Activated CD8-positive, alpha-beta memory T cell treated with anti-CD3 and anti-CD28 coated beads, Interleukin-2, amount 50 U/mL, for 24 hours (primary cell): ENCODE measurements at regions not wholly inside any gene's neighbourhood (a gene's known extent, or its start where the extent isn't known, plus 50 kb on each side); places are given as distances from the start of the nearest gene placed in this dataset.

Experiments
- DNase-seq: peaks from one replicate; pipeline ENCODE4 v3.0.0-alpha.2; 2020; ENCODE audit errors: extremely low read depth

DNA sequence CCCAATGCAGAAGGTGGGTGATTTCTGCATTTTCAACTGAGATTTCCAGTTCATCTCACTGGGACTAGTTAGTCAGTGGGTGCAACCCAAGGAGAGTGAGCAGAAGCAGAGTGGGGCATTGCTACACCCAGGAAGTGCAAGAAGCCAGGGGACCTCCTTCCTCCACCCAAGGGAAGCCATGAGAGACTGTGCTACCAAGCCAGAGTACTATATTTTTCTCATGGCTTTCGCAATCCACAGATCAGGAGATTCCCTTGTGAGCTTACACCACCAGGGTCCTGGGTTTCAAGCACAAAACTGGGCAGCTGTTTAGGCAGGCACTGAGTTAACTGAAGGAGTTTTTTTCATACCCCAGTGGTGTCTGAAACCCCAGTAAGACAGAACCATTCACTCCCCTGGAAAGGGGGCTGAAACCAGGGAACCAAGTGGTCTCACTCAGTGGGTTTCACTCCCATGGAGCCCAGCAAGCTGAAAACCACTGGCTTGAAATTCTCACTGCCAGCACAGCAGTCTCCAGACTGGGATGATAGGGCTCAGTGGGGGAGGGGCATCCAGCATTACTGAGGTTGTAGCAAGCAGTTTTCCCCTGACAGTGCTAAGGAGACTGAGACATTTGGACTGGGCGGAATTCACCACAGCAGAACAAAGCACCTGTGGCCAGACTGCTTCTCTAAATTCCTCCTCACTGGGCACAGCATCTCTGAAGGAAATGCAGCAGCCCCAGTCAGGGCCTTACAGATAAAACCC lies 903.4 kb downstream of the TECRL start:
- no peak for DNase-seq

DNA sequence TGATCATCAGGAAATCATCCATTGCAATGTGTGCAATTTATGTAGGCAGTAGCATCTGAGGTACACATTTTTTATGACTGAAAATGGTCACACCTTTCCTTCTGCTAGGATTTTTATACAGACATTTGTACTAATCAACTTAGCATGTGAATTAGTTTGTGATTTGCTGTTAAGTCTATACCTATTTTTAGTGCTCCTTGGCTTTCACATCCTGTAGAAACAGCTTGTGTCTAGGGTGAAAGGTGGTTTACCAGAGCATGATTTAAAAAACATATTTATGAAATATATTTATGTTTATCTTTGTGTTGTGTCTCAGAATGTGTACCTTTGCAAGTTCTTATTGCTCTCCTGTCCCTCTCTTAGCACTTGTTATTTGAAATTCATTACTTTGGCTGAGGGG lies 916.0 kb downstream of the TECRL start:
- no peak for DNase-seq

DNA sequence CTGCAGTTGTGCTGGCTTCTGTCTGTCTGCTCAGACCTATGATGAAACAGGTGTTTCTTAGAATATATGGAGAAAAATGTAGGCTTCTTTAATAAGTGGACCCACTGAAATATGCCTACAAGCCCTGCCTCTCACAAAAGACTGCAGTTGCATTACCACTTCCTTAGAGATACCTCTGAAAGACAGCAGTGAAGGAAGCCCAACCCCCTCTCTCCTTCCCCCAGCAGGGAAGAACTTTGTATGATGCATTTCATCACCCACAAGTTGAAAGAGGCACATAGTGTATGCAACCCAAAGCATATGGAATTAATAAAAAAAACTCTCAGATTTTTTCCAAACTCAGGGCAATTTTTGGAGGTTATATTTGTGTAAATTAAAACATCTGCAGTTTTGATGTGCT lies 916.7 kb downstream of the TECRL start:
- no peak for DNase-seq

DNA sequence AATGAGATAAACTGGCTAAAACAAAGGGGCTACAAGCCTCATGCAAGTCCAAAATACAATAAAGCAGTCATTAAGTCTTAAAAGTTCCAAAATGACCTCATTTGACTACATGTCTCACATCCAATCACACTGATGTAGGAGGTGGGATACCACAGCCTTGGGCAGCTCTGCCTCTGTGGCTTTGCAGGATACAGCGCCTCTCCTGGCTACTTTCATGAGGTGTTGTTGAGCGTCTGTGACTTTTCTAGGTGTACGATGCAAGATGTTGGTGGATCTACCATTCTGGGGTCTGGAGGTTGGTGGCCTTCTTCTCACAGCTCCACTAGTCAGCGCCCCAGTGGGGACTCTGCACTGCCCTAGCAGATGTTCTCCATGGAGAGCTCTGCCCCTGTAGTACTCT lies 944.9 kb downstream of the TECRL start:
- no peak for DNase-seq

DNA sequence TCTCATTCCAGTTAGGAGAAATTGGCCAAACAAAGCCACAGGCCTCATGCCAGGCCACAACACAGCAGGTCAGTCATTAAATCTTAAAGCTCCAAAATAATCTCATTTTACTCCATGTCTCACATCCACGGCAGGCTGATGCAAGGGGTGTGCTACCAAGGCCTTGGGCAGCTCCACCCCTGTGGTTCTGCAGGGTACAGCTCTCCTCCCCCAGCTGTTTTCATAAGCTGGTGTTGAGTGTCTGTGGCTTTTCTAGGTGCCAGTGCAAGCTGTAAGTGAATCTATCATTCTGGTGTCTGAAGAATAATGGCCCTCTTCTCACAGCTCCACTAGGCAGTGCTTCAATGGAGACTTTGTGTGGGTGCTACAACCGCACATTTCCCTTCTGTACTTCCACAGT lies 949.2 kb downstream of the TECRL start:
- no peak for DNase-seq

DNA sequence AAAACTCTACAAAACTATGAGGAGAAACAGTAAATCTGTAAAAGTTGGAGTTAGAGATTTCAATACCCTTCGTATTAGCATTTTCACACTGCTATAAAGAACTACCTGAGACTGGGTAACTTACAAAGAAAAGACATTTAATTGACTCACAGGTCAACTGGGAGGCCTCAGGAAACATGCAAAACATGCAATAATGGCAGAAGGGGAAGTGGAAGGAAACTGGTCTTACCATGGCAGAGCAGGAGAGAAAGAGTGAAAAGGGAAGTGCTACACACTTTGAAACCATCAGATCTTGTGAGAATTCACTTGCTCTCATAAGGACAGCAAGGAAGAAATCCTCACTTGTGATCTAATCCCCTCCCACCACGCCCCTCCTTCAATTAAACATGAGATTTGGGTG lies 949.9 kb downstream of the TECRL start:
- DNase-seq: no peak

DNA sequence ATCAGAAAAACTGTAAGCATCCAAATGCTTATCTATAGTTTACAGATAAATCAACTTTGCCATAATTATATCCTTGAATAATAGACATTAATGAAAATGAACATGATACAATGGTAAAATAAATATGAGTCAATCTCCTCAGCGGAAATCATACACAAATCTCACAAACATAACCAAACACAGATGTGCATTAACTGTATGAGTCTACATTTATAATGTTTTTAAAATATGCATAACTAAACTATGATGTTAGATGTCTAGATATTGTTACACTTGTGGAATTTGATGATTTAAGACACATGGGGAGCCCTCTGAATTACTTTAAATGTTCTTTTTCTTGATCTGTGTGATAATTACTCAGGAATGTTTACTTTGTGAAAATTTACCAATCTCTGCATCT lies 951.2 kb downstream of the TECRL start:
- no peak for DNase-seq

DNA sequence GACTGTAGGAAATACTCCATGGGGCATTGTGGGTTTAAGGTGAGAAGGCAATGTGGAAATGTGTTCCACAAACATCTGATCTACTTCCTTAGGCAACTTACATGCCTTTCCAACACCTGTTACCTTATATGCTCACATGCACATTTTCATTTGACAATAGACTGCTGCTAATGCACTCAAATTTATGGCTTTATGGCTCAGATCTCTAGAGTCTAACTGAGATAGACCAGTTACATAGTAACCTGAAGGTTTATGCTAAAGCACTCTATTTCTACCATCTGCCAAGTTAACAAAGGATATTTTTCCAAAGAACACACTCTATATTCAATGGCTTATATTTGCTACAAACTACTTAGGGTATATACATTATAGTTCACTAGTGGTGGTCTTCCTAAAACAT lies 969.0 kb downstream of the TECRL start:
- no peak for DNase-seq

DNA sequence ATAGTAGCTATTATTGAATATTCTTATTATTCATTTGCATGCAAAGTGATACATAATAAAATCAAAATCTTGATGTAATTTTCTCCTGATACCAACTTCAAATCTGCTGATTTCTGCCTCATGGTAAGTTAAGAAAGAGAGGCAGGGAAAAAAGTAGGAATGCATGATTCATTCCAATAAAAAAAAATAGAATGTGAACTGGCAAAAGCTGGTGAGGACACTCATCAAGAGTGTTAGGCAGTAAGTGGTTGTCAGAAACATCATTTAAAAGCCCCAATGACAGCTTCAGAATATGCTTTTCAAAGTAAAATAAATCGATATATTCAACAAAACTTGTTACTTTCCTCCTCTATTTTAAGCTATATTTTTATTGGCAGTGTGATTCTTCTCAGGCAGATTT lies 979.1 kb downstream of the TECRL start:
- no peak for DNase-seq

DNA sequence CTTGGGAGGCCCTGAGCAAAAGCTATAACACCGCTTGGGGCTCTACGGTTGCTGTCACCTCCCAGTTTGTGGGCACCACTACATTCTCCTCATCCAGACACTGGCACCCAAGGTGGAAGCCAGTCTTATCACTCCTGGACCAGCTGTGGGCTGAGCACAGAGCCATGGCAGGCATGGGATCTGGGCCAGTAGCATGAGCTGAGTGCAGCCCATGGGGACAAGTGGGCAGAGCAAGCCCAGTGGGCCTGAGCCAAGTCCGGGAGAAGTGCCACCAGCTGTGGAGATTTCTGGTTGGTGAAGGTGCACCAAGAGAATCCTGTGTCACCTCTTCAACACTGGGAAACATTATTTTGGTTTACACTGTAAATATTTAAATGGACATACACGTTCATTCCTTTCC lies 1013.0 kb downstream of the TECRL start:
- DNase-seq: no peak

DNA sequence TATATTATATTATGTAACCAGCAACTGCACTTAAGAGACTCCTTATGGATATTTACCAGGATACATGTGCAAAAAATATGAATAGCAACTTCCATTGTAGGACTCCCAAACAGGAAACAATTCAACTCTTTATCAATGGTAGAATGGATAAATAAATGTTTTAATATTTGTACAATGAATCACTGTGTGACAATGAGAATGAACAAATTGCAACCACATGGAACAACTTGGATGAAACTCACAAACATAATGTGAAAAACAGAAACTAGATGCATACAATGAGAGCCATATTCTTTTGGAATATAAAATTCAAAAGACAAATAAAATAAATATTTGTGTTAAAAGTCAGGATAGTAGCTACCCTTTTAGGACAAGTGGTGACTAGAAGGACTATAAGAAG lies 1015.7 kb downstream of the TECRL start:
- no peak for DNase-seq

DNA sequence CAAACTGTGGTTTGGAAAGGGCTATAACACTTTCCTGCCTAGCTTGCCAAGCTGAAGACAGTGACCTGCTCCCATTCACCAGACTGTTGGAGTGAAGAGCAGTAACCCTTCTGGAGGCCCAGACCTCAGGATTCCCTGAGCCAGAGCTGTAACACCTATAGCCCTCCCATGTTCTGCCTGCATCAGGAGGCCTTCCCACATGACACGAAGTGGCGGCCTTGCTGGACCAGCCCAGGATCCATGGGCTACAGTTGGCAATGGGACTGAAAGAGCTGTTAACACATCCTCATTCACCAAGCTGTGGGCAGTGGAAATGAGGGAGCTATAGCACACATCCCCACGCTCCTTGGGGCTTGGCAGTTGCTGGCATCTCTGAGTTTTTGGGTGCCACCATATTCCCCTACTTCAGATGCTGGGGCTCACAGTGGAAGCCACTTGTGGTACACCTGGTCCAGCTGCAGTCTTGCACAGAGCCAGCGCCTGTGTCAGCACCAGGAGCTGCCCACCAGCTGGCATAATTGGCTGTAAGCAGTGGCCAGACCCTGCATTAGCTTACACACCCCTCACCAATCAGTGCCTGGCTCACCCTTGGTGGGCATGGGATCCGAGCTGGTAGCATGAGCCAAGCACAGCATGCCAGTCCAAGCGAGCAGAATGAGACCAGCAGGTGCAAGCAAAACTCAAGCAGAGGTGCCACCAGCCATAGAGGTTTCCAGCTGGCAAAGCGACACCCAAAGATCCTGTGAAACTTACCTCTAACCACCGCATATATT lies 1029.3 kb downstream of the TECRL start:
- DNase-seq: no peak

DNA sequence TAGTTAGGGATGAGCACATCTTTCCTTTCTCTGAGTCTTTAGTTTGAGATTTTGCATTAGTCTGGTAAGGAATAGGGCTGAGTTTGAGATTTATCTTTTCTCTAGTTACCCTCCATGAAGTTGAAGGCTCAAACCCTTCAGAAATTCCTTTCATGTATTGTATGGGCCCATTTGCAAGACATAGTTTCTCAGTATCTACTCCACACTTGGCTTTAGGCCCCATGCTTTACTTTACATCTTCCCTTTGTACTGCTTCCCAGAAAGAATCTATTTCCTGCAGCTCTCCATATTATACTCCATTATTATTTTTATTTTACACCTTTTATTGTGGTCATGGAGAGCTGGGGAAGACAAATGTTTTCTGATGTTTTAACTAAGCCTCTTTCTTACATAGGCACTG lies 1038.2 kb downstream of the TECRL start:
- DNase-seq: no peak

DNA sequence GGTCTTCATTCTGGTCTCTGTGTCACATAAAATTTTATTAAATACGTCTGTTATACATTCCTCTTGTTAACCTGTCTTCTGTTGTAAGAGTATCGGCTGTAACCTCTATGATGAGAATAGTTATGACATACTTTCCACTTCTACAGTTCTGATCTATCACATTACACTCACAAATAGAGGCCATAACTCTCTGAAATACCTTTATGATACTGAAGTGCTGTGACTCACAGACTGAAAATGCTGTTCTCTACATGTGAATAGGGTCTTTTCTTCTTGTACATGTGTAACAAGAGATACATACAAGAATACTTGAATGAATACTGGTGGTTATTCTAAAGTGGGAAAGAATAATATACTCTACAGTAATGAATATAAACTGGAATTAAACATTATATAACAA lies 1047.6 kb downstream of the TECRL start:
- no peak for DNase-seq

DNA sequence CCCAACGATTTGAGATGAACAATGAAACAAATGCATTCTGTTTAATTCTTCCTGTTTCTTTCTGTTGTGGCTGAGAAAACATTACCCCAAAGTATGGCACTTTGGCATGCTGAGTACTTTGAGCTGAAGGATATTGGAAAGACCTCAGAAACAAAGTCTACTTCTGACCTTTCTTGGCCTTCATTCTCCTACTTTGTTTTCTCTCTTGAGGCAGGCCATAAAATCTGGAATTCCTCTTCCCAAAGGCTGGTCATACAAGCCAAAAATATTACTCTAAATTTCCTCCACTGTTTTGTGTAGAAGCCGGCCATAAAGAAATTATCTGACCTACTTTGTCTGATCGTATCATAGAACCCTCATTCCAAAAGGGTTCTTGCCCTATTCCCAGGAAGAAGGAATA lies 1048.2 kb downstream of the TECRL start:
- DNase-seq: no peak

DNA sequence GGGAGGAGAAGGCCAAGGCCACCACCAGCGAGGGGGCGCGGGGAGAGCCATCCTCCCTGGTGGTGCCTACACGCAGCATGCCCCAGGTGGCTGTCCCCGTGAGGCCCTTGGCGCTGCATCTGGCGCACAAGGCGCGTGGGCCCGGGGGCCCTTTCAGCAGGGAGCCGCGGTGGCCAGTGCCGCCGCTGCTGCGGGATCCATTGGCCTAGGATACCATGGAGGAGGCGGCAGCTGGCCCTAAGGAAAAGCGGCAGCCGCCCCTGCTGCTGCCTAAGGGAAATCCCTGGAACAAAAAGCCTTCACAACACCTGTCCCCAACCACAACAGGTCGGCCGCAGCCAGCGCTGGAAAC lies 1059.6 kb downstream of the TECRL start:
- DNase-seq: no peak

DNA sequence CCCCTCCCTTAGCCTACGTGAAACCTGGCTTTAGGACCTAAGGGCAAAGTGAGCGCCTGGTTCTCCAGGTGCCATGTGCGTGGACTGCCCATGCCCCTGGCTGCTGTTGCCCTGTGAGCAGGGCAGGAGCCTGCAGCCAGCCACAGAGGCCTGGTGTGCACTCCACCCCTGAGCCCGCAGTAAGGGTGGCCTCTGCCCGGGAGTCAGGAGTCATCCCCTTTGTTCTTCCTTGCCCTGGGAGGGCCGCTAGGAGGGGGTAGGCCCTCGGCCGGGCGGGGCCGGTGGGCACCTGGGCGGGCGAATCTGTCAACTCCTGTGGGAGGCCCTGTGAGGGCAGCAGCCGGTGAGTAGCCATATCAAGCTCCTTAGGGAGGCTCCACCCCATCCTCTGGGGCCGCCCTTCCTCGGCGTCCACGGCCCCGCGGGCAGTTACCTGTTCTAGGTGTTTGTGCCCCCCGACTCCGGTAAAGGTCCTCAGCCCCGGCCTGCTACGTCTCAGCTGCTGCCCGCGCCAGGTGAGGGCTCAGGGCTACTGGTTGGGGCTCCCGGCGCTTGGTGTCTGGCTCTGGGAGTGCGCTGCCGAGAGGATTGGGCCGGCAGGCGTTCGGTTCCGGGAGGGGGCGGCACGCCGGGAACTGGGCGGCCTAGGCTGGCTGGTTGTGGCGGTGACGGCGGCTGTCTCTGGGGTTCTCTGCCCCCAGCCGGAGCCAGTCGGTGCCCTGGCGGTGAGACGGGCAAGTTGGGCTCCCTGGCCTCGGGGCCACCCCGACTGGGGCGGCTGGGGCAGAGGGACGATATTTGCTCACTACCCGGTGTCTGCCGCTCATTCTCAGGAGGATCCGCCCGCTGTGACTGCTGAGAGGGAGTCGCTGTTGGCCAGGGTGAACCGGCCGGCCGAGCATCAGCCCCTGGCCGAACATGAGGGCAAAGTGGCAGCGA lies 1060.2 kb downstream of the TECRL start:
- DNase-seq: no peak

DNA sequence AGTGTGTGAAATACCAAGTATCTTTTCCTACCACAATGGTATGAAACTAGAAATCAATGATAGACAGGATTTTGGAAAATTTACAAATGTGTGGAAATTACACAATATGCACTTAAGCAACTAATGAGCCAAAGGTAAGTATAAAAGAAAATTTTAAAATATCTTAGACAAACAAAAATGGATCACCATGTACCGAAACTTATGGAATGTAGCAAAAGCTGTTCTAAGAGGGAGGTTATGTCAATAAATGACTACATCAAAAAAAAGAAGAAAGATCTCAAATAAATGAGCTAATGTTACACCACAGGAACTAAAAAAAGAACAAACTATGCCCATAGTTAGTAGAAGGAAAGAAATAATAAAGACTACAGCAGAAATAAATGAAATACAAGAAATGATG lies 1084.1 kb downstream of the TECRL start:
- DNase-seq: no peak

DNA sequence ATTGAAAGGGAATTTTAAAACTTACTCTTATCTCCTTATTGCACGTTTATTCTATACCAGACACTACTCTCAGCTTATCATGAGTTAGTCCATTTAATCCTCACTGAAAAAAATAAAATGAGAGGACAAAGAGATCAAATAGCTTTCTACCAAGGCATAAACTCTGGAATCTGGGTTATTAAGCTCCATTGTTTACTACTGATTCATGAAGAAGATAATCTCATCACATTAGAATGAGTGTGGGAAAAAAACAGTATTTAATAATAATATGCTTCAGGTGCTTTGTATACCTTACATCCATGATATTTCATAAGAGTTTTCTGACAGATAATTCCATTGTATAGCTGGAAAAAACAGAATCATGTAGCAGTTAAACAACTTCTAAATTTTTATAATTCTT lies 1092.6 kb downstream of the TECRL start:
- no peak for DNase-seq

DNA sequence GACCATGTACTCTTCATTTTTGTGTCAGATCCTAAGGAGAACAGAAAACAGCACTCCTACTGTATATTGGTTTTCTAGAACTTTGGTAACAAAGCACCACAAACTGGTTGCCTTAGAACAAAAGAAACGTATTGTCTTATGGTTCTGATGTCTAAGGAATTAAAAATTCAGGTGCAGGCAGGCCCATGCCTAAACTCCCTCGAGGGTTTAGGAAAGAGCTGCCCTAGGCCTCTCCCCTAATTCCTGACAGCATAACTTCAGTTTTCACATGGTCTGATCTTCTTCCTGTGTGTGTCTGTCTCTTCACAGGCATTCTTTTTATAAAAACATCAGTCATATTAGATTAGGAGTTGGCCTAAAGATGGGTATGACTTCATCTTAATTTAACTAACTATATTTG lies 1093.6 kb downstream of the TECRL start:
- DNase-seq: no peak

DNA sequence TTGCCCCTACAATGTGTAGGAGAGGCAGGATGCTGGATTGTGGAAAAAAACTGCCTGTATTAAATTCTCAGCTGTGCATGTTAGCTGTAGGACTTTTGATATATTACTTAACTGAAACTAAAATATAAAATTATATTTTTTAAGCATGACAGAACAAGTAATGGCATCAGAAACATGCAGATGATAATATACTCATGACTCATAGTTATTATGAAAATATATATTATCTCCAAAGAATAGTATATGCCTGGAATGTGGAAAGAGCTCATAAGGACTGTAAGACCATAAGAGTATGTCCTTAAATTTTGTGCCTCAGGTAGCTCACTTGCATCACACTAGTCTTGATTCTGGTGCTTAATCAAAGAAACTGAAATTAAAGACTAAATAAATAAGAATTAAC lies 1100.6 kb downstream of the TECRL start:
- DNase-seq: no peak

DNA sequence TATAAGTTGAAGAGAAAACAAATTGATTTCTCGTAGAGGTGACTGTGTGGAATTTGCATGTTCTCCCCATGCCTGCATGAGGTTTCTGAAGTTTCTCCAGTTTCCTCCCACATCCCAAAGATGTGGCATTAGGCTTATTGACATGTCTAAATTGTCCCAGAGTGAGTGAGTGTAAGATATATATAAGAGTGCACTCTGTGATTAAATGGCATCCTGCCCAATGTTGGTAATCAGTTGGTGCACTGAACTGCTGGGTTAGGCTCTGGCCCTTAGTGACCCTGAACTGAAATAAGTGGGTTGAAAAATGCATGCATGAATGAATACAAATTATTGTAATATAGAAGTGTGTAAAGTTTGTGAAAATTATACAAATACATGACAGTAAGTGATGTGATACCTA lies 1106.5 kb downstream of the TECRL start:
- no peak for DNase-seq

DNA sequence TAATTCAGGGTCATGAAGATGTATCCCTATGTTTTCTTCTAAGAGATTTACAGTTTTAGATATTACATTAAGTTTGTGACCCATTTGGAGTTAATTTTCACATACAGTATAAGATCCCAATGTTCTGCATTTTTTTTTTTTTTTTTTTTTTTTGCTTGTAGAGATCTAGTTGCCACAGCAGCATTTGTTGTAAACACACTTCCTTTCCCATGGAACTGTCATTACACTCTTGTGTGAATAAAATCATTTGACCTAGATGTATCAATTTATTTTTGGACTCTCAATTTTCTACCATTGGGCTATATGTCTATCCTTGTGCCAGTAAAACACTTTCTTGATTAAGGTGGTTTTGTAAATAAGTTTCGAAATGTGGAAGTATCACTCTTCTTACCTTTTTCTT lies 1107.2 kb downstream of the TECRL start:
- no peak for DNase-seq
